ENCODE measurements at regions not wholly inside any gene's neighbourhood (a gene's known extent, or its start where the extent isn't known, plus 50 kb on each side); places are given as distances from the start of the nearest gene placed in this dataset.

- no peak for TF ChIP-seq POLR2A (IDR thresholded peaks at IDR 0.05)
- TF ChIP-seq CTCF (IDR thresholded peaks at IDR 0.05), result no peak
- TF ChIP-seq EP300 (IDR thresholded peaks at IDR 0.05), result no peak
- TF ChIP-seq POLR2AphosphoS5 (IDR thresholded peaks at IDR 0.05), result no peak
These were observed 357.8 kb downstream of the DUSP6 start for GRCh38 chr12:88994537-88994936.
